HG03039 (cell line): ENCODE measurements at regions not wholly inside any gene's neighbourhood (a gene's known extent, or its start where the extent isn't known, plus 50 kb on each side); places are given as distances from the start of the nearest gene placed in this dataset.
"Not testable (repeated sequence)": the region's sequence is repeated elsewhere in the genome, so short reads cannot be mapped to it uniquely, and the experiment has no call there.

Experiments used
- ATAC-seq: cut with Tn5 transposase; IDR thresholded peaks from one replicate; pipeline ENCODE4 v1.9.1; 2021; ENCODE audit warnings: mild to moderate bottlenecking, moderate library complexity; ENCODE audit not compliant: unreplicated experiment

DNA sequence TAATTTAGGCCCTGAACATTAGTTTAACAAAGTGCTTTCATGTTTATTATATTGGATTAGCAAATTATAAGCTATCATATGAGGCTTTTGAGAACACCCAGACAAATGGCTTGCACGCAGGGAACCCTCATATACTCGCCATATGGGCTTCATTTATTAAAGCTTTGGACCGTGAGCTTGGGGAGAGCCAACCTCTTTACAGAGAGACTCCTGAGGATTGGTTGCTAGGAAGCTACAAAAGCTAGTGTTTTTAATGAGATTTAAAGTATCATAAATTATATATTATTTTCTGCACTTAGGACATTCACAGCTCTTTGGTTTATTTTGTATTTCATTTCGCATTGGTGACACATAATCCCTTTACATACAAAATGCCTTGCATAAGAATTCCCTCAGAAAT is 193.8 kb upstream of the TOX3 start:
- no peak for ATAC-seq

GRCh38 chr16:52740333-52740732 is 193.4 kb upstream of the TOX3 start:
- ATAC-seq, result no peak

DNA sequence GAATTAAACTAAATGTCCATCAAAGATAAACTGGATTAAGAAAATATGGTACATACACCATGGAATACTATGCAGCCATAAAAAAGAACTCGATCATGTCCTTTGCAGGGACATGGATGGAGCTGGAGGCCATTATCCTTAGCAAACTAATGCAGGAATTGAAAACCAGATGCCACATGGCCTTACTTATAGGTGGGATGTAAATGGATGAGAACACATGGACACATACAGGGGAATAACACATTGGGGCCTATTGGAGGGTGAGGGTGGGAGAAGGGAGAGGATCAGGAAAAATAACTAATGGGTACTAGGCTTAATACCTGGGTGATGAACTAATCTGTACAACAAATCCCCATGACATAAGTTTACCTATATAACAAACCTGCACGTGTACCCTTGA is 192.0 kb upstream of the TOX3 start:
- not testable (repeated sequence) for ATAC-seq

DNA sequence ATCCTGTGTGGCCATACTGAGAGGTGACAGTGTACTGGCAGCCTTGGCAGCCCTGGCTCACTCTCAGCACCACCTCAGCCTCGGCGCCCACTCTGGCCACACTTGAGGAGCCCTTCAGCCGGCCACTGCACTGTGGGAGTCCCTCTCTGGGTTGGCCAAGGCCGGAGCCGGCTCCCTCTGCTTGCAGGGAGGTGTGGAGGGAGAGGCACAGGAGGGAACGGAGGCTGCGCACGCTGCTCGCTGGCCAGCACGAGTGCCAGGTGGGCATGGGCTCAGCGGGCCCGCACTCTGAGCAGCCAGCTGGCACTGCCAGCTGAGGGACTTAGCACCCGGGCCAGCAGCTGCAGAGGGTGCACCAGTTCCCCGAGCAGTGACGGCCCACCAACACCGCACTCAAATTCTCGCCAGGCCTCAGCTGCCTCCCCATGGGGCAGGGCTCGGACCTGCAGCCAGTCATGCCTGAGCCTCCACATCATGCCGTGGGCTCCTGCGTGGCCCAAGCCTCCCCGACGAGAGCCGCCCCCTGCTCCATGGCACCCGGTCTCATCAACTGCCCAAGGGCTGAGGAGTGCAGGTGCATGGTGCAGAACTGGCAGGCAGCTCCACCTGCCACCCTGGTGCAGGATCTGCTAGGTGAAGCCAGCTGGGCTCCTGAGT is 184.4 kb upstream of the TOX3 start:
- ATAC-seq, result no peak

GRCh38 chr16:52729731-52730130 is 182.8 kb upstream of the TOX3 start:
- no peak for ATAC-seq

GRCh38 chr16:52727849-52728248 is 180.9 kb upstream of the TOX3 start:
- ATAC-seq, result no peak

- no peak for ATAC-seq
These were observed 180.5 kb upstream of the TOX3 start for GRCh38 chr16:52727441-52727840.

GRCh38 chr16:52725461-52725860 is 178.5 kb upstream of the TOX3 start:
- ATAC-seq, result no peak

DNA sequence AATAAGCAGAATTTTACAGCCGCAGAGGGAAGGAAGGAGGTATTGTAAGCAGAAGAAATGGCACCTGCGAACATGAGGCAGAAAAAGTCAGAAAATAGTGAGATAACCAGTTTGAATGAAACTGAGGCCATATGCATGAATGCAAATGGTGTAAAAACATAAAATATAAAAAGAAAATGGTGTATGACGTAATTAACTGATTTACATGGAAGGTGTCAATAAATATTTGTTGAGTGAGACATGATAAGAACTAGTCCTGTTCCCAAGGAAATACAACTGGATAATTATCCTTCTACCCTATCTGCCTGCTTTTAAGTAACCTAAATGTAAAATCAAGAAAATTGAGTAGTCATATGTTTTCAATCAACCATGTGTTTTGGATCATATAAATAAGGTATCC is 178.1 kb upstream of the TOX3 start:
- ATAC-seq, result no peak

- no peak for ATAC-seq
These were observed 174.4 kb upstream of the TOX3 start for GRCh38 chr16:52721331-52721730.

DNA sequence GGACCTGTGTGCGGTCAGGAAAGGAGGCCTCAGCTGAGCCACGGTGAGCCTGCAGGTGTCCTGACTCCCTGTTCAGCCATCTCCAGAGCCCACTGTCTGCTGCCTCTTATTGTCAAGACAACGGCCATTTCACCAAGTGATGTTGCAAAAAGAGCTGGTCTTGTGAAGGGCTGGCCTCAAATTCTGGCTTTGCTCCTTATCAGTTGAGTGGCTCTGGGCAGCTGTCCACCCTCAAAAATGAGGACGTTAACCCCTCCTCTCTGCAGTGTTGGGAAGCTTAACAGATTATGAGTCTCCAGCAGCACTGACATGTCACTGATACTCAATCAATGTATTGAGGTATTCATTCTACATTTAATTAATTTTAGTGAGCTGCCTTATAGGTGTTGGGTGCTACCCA is 171.1 kb upstream of the TOX3 start:
- no peak for ATAC-seq

DNA sequence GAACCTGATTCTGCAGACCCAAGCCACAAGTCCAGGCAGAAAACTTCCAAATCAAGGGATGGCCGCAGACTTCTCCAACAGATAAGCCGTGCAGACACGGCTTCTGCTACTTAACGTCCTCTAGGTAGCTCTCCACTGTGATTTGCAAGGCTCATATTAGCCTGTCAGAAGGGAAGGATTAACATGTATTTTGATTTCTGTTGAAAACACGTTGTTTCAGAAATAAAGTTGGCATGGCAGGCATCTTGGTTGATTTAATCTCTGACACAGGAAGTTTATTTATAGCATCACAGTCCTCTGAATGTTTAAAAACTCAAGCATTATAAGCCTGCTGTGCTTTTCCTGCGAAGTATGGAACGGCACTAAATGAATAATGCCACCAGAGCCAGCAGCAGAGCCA is 166.8 kb upstream of the TOX3 start:
- ATAC-seq, result no peak

DNA sequence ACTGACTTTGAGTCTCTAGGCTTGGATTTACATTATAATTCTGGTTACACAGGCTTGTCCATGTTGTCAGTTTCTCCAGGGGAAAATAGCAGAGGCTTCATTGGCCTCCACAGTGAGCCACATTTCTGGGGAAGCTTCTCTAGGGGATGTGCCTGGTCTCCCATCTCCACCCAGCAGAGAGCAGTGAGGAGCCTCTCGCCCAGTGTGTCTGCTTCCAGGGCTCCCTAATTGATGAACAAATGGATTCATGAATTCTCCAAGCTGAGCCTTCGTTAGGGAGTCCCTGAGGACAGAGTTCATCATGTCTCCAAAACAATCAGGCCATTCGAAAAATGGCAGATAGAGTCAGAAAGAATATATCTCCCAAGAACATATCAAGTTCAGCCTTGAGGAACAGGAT is 162.4 kb upstream of the TOX3 start:
- ATAC-seq, result no peak

DNA sequence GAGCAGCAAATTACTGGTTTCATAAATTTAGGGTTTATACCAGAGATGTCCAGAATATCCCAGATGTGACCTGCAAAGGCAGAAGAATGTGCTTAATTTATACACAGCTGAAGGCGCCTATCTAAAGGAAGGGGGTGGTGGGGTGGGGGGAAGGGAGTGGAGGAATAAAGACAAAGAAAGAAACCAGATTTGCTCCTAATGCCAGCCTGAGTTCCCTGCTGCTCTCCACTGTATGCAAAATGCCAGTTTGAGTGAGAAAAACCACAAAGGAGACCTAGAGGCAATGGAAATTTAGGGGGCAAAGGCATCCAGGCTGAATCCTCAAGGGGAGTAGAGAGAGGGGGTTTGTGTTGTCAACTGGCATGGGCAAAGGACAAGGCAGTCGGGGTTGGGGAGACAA is 161.5 kb upstream of the TOX3 start:
- no peak for ATAC-seq

- no peak for ATAC-seq
These were observed 160.9 kb upstream of the TOX3 start for GRCh38 chr16:52707676-52708337.

- no peak for ATAC-seq
These were observed 158.2 kb upstream of the TOX3 start for GRCh38 chr16:52705122-52705521.

DNA sequence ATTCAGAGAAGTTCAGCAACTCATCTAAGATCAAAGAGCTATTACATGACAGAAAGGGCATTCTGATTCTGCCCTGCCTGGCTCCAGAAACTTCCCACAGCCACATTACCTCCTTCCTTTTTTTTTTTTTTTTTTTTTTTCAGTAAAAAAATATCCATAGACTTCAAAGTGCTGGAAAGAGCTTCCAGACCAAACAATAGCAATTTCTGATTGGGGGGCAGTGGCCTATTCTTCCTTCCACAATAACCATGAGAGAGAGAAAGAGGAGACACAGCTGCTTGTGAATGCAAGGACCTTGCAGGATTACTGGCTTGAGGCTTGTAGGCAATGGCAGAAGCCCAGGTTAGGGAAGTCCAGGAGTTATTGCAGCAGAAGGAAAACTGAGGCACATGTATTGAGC is 151.0 kb upstream of the TOX3 start:
- no peak for ATAC-seq

DNA sequence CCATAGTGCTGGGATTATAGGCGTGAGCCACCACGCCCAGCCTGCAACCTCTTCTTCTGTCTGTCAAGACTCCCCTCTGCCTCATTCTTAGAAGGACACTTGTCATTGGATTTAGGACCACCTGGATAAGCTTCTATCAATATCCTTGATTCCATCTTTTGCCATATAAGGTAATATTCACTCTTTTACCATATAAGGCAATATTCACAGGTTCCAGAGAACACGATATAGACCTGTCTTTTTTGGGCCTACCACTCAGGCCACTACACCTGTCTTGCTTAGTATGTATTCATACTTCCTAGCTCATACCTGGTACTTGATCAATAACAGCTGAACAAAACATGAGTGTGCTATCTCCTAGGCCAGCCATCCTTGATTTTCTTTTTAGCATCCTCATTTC is 149.2 kb upstream of the TOX3 start:
- no peak for ATAC-seq

- no peak for ATAC-seq
These were observed 143.5 kb upstream of the TOX3 start for GRCh38 chr16:52690468-52690867.

- no peak for ATAC-seq
These were observed 134.1 kb upstream of the TOX3 start for GRCh38 chr16:52680993-52681392.

DNA sequence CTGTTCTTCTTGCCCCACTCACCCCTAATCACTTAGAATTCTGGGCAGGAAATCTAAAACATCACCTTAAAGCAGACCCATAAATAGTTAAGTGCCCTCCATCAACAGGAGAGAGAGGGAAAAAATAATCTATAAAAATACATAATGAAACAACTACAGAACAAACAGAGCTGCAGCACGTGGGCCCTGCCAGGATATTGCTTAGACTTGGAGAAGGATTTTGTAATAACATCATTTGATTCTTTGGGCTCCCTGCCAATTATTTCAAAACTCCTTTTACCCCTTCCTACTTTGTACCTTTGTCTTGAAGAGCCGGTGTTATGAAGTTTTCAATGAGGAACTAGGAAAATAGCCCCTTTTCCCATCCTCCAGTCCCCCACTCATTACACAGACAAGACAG is 130.6 kb upstream of the TOX3 start:
- ATAC-seq, result no peak

- no peak for ATAC-seq
These were observed 130.0 kb upstream of the TOX3 start for GRCh38 chr16:52676959-52677358.

DNA sequence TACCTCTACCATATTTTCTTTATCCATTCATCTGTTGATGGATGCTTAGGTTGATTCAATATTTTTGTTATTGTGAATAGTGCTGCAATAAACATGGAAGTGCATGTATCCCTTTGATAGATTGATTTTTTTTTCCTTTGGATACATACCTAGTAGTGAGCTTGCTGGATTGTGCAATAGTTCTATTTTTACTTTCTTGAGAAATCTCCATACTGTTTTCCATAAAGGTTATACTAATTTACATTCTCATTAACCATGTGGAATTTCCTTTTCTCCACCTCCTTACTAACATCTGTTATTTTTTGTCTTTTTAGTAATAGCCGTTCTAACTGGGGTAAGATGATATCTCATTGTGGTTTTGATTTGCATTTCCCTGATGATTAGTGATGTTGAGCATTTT is 124.6 kb upstream of the TOX3 start:
- no peak for ATAC-seq
